ENCODE measurements at regions not wholly inside any gene's neighbourhood (a gene's known extent, or its start where the extent isn't known, plus 50 kb on each side); places are given as distances from the start of the nearest gene placed in this dataset.

GRCh38 chr6:144999127-144999526 is 714.0 kb downstream of the UTRN start:
- TF ChIP-seq, protein P1, sequence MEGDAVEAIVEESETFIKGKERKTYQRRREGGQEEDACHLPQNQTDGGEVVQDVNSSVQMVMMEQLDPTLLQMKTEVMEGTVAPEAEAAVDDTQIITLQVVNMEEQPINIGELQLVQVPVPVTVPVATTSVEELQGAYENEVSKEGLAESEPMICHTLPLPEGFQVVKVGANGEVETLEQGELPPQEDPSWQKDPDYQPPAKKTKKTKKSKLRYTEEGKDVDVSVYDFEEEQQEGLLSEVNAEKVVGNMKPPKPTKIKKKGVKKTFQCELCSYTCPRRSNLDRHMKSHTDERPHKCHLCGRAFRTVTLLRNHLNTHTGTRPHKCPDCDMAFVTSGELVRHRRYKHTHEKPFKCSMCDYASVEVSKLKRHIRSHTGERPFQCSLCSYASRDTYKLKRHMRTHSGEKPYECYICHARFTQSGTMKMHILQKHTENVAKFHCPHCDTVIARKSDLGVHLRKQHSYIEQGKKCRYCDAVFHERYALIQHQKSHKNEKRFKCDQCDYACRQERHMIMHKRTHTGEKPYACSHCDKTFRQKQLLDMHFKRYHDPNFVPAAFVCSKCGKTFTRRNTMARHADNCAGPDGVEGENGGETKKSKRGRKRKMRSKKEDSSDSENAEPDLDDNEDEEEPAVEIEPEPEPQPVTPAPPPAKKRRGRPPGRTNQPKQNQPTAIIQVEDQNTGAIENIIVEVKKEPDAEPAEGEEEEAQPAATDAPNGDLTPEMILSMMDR (IDR thresholded peaks at IDR 0.05), result no peak
- TF ChIP-seq POLR2AphosphoS5 (IDR thresholded peaks at IDR 0.05), result no peak
